GM23338 (cell line): ENCODE measurements at regions not wholly inside any gene's neighbourhood (a gene's known extent, or its start where the extent isn't known, plus 50 kb on each side); places are given as distances from the start of the nearest gene placed in this dataset.

Source experiments
- ATAC-seq: fragments of 200-7000 bp; cut with Tn5 transposase; 3 replicates; pipeline ENCODE4 v1.9.1; 2020
- DNase-seq: peaks from one replicate; pipeline ENCODE4 v3.0.0-alpha.2; 2015; ENCODE audit warnings: low spot score
- H2AFZ ChIP-seq: fragments of 200-600 bp; sonication (generic); 2 replicates; pipeline ENCODE4 v1.8.0; 2016; ENCODE audit warnings: antibody characterized with exemption, mild to moderate bottlenecking, moderate library complexity
- H3F3A ChIP-seq: fragments of 200-600 bp; sonication (generic); replicated peaks from 2 replicates; pipeline ENCODE4 v1.8.0; 2017; ENCODE audit warnings: antibody characterized with exemption, mixed run types, low read depth
- H3K27ac ChIP-seq: fragments of 200-600 bp; sonication (generic); 2 replicates; pipeline ENCODE4 v1.6.1; 2016; ENCODE audit warnings: low read depth
- H3K27me3 ChIP-seq: fragments of 200-600 bp; sonication (generic); 2 replicates; pipeline ENCODE4 v1.8.0; 2016; ENCODE audit warnings: mild to moderate bottlenecking, mixed run types, moderate library complexity; ENCODE audit not compliant: insufficient read depth
- H3K36me3 ChIP-seq: fragments of 200-600 bp; sonication (generic); 2 replicates; pipeline ENCODE4 v1.8.0; 2016; ENCODE audit warnings: mild to moderate bottlenecking; ENCODE audit not compliant: insufficient read depth
- H3K4me1 ChIP-seq: fragments of 200-600 bp; sonication (generic); 2 replicates; pipeline ENCODE4 v1.8.0; 2016; ENCODE audit warnings: mild to moderate bottlenecking, moderate library complexity; ENCODE audit not compliant: insufficient read depth
- H3K4me2 ChIP-seq: fragments of 200-600 bp; sonication (generic); 2 replicates; pipeline ENCODE4 v1.7.1; 2017; ENCODE audit warnings: mixed run types
- H3K4me3 ChIP-seq: fragments of 200-600 bp; sonication (generic); 2 replicates; pipeline ENCODE4 v1.6.1; 2016; ENCODE audit warnings: mixed run types
- H3K79me2 ChIP-seq: fragments of 200-600 bp; sonication (generic); replicated peaks from 2 replicates; pipeline ENCODE4 v1.8.0; 2017; ENCODE audit warnings: mild to moderate bottlenecking; ENCODE audit not compliant: insufficient read depth
- H3K9me2 ChIP-seq: fragments of 200-600 bp; sonication (generic); 2 replicates; pipeline ENCODE4 v1.8.0; 2017; ENCODE audit not compliant: insufficient read depth
- H4K20me1 ChIP-seq: fragments of 200-600 bp; sonication (generic); replicated peaks from 2 replicates; pipeline ENCODE4 v1.8.0; 2017; ENCODE audit warnings: mild to moderate bottlenecking; ENCODE audit not compliant: insufficient read depth
- H3K27ac Mint-ChIP-seq: 2 replicates; pipeline ENCODE4 v1.8.0; 2020; ENCODE audit warnings: inconsistent platforms, mild to moderate bottlenecking, moderate library complexity, mixed read lengths
- H3K27me3 Mint-ChIP-seq: 3 replicates; pipeline ENCODE4 v1.8.0; 2022; ENCODE audit warnings: low read depth, mild to moderate bottlenecking, moderate library complexity, mixed read lengths, inconsistent platforms; ENCODE audit not compliant: insufficient read depth, poor library complexity
- H3K36me3 Mint-ChIP-seq: 3 replicates; pipeline ENCODE4 v1.8.0; 2021; ENCODE audit warnings: low read depth, mild to moderate bottlenecking, inconsistent platforms, moderate library complexity, mixed read lengths
- H3K4me1 Mint-ChIP-seq: 3 replicates; pipeline ENCODE4 v1.8.0; 2020; ENCODE audit warnings: mild to moderate bottlenecking, inconsistent platforms, mixed read lengths
- H3K4me3 Mint-ChIP-seq: 3 replicates; pipeline ENCODE4 v1.8.0; 2021; ENCODE audit warnings: moderate library complexity, mild to moderate bottlenecking, inconsistent platforms, mixed read lengths
- H3K9me3 Mint-ChIP-seq: 3 replicates; pipeline ENCODE4 v1.8.0; 2020; ENCODE audit warnings: moderate library complexity, mild to moderate bottlenecking, inconsistent platforms, mixed read lengths
- EZH2 ChIP-seq: fragments of 200-600 bp; sonication (generic); IDR thresholded peaks from one replicate; pipeline ENCODE4 v1.8.0; 2017; ENCODE audit warnings: antibody characterized with exemption, mild to moderate bottlenecking, low read depth; ENCODE audit not compliant: unreplicated experiment
- EZH2phosphoT487 ChIP-seq: fragments of 200-600 bp; sonication (generic); IDR thresholded peaks from one replicate; pipeline ENCODE4 v1.8.1; 2018; ENCODE audit warnings: antibody characterized with exemption; ENCODE audit not compliant: unreplicated experiment
- JUNB ChIP-seq: IDR thresholded peaks from one replicate; pipeline ENCODE4 v1.6.1; 2016; ENCODE audit warnings: antibody characterized with exemption; ENCODE audit not compliant: unreplicated experiment
- NANOG ChIP-seq: IDR thresholded peaks from 2 replicates; pipeline ENCODE4 v1.6.1; 2016; ENCODE audit warnings: antibody characterized with exemption, borderline replicate concordance
- POLR2AphosphoS5 ChIP-seq: IDR thresholded peaks from 2 replicates; pipeline ENCODE4 v1.6.1; 2016; ENCODE audit warnings: antibody characterized with exemption, low read depth
- STAT1 ChIP-seq: IDR thresholded peaks from one replicate; pipeline ENCODE4 v1.6.1; 2016; ENCODE audit warnings: antibody characterized with exemption; ENCODE audit not compliant: unreplicated experiment
- ZNF114 ChIP-seq: fragments of 250-450 bp; sonication (Bioruptor Pico); IDR thresholded peaks from 2 replicates; pipeline ENCODE4 v1.5.0; 2020; ENCODE audit warnings: mild to moderate bottlenecking, moderate library complexity
- ZNF331 ChIP-seq: fragments of 250-450 bp; sonication (Bioruptor Pico); IDR thresholded peaks from 2 replicates; pipeline ENCODE4 v1.5.0; 2020; ENCODE audit warnings: low read depth, mild to moderate bottlenecking, moderate library complexity
- TF ChIP-seq, protein P1 (sequence below), 2 experiments: fragments of 200-600 bp in 1 of 2; sonication (generic) in 1 of 2; conservative IDR thresholded peaks; 2 replicates each; pipeline versions ENCODE4 v1.5.1 to v1.6.1; 2016 to 2017; ENCODE audit warnings: antibody characterized with exemption in 2 of 2, low read depth in 2 of 2, mild to moderate bottlenecking in 2 of 2, moderate library complexity in 1 of 2
- TF ChIP-seq, protein P2 (sequence below): fragments of 250-450 bp; sonication (Bioruptor Pico); IDR thresholded peaks from 2 replicates; pipeline ENCODE4 v1.5.0; 2020; ENCODE audit warnings: mild to moderate bottlenecking, moderate library complexity
- TF ChIP-seq, protein P3 (sequence below): IDR thresholded peaks from 2 replicates; pipeline ENCODE4 v1.6.1; 2016; ENCODE audit warnings: antibody characterized with exemption

DNA sequence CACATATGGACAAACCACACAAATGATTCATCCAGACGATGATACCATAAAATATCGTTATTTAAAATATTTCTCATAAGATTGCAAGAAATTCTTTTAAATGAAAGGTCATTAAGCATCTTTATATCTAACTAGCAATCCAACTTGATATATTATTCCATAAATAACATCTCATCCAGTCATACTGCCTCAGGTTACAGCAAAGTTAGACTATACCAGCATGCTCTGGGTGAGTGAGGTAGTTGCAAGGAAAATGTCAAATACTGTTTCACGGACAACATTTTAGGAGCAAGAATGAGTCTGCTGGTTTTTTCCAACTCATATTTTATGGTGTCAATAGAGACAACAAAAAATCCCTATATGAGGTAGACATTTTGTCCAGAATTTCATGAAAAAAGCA lies 200.9 kb upstream of the TRPM3 start:
- H3K27me3 Mint-ChIP-seq: no peaks in the 10 kb centered on the region
- Histone ChIP-seq H3F3A (no peaks in the 10 kb centered on the region), H3K4me1 (no peaks in the 10 kb centered on the region), H2AFZ (no peak overlapping the region), H3K27ac (no peak overlapping the region), H3K79me2 (no peaks in the 10 kb centered on the region), H3K27me3 (no peaks in the 10 kb centered on the region), H3K36me3 (no peaks in the 10 kb centered on the region), H3K4me2 (no peak overlapping the region), H4K20me1 (no peaks in the 10 kb centered on the region), H3K4me3 (no peak overlapping the region), H3K9me2 (peaks cover 5% of the 10 kb centered on the region; the same call in 1 of the 2 replicates)
- H3K4me3 Mint-ChIP-seq: no peak overlapping the region
- no peaks in the 10 kb centered on the region; the same call in 2 of the 3 replicates for H3K4me1 Mint-ChIP-seq
- ATAC-seq (no peak), DNase-seq (no peak)
- no peak for TF ChIP-seq EZH2phosphoT487
- TF ChIP-seq, protein P1, sequence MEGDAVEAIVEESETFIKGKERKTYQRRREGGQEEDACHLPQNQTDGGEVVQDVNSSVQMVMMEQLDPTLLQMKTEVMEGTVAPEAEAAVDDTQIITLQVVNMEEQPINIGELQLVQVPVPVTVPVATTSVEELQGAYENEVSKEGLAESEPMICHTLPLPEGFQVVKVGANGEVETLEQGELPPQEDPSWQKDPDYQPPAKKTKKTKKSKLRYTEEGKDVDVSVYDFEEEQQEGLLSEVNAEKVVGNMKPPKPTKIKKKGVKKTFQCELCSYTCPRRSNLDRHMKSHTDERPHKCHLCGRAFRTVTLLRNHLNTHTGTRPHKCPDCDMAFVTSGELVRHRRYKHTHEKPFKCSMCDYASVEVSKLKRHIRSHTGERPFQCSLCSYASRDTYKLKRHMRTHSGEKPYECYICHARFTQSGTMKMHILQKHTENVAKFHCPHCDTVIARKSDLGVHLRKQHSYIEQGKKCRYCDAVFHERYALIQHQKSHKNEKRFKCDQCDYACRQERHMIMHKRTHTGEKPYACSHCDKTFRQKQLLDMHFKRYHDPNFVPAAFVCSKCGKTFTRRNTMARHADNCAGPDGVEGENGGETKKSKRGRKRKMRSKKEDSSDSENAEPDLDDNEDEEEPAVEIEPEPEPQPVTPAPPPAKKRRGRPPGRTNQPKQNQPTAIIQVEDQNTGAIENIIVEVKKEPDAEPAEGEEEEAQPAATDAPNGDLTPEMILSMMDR (conservative IDR thresholded peaks at IDR 0.05; ENCODE audit: low read depth in 2 of 2): no peak
- no peak for TF ChIP-seq EZH2
- no peak for TF ChIP-seq NANOG
- TF ChIP-seq STAT1: no peak
- no peak for TF ChIP-seq POLR2AphosphoS5
- TF ChIP-seq, protein P2, sequence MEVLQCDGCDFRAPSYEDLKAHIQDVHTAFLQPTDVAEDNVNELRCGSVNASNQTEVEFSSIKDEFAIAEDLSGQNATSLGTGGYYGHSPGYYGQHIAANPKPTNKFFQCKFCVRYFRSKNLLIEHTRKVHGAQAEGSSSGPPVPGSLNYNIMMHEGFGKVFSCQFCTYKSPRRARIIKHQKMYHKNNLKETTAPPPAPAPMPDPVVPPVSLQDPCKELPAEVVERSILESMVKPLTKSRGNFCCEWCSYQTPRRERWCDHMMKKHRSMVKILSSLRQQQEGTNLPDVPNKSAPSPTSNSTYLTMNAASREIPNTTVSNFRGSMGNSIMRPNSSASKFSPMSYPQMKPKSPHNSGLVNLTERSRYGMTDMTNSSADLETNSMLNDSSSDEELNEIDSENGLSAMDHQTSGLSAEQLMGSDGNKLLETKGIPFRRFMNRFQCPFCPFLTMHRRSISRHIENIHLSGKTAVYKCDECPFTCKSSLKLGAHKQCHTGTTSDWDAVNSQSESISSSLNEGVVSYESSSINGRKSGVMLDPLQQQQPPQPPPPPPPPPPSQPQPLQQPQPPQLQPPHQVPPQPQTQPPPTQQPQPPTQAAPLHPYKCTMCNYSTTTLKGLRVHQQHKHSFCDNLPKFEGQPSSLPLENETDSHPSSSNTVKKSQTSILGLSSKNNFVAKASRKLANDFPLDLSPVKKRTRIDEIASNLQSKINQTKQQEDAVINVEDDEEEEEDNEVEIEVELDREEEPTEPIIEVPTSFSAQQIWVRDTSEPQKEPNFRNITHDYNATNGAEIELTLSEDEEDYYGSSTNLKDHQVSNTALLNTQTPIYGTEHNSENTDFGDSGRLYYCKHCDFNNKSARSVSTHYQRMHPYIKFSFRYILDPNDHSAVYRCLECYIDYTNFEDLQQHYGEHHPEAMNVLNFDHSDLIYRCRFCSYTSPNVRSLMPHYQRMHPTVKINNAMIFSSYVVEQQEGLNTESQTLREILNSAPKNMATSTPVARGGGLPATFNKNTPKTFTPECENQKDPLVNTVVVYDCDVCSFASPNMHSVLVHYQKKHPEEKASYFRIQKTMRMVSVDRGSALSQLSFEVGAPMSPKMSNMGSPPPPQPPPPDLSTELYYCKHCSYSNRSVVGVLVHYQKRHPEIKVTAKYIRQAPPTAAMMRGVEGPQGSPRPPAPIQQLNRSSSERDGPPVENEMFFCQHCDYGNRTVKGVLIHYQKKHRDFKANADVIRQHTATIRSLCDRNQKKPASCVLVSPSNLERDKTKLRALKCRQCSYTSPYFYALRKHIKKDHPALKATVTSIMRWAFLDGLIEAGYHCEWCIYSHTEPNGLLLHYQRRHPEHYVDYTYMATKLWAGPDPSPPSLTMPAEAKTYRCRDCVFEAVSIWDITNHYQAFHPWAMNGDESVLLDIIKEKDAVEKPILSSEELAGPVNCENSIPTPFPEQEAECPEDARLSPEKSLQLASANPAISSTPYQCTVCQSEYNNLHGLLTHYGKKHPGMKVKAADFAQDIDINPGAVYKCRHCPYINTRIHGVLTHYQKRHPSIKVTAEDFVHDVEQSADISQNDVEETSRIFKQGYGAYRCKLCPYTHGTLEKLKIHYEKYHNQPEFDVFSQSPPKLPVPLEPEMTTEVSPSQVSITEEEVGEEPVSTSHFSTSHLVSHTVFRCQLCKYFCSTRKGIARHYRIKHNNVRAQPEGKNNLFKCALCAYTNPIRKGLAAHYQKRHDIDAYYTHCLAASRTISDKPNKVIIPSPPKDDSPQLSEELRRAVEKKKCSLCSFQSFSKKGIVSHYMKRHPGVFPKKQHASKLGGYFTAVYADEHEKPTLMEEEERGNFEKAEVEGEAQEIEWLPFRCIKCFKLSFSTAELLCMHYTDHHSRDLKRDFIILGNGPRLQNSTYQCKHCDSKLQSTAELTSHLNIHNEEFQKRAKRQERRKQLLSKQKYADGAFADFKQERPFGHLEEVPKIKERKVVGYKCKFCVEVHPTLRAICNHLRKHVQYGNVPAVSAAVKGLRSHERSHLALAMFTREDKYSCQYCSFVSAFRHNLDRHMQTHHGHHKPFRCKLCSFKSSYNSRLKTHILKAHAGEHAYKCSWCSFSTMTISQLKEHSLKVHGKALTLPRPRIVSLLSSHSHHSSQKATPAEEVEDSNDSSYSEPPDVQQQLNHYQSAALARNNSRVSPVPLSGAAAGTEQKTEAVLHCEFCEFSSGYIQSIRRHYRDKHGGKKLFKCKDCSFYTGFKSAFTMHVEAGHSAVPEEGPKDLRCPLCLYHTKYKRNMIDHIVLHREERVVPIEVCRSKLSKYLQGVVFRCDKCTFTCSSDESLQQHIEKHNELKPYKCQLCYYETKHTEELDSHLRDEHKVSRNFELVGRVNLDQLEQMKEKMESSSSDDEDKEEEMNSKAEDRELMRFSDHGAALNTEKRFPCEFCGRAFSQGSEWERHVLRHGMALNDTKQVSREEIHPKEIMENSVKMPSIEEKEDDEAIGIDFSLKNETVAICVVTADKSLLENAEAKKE (CRISPR knock-in tag): no peak
- no peak for TF ChIP-seq ZNF114
- TF ChIP-seq ZNF331: no peak
- no peak for TF ChIP-seq JUNB
- TF ChIP-seq, protein P3, sequence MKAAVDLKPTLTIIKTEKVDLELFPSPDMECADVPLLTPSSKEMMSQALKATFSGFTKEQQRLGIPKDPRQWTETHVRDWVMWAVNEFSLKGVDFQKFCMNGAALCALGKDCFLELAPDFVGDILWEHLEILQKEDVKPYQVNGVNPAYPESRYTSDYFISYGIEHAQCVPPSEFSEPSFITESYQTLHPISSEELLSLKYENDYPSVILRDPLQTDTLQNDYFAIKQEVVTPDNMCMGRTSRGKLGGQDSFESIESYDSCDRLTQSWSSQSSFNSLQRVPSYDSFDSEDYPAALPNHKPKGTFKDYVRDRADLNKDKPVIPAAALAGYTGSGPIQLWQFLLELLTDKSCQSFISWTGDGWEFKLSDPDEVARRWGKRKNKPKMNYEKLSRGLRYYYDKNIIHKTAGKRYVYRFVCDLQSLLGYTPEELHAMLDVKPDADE: no peak
- no peaks in the 10 kb centered on the region for H3K36me3 Mint-ChIP-seq
- H3K9me3 Mint-ChIP-seq: no peaks in the 10 kb centered on the region
- H3K27ac Mint-ChIP-seq: no peak overlapping the region
